ENCODE measurements at regions not wholly inside any gene's neighbourhood (a gene's known extent, or its start where the extent isn't known, plus 50 kb on each side); places are given as distances from the start of the nearest gene placed in this dataset.

DNA sequence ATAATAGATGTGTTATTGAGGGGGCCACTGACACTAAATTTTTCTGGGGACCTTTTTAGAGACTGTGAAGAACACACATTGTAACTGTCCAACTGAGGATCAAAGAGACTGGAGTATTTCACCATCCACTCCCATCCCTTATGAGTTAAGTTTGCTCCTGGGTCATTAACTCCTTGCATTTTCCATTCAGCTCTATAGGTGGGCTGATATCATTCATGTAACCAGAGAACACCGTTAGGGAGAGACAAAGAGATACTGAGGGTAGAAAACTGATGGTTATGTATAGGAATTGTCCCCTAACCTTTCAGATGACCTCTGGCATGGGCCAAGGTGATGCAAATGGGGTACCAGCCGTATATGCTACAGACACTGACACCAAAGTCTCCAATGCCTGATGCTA lies 142.4 kb upstream of the TLR4 start:
- H3K4me1 ChIP-seq: no peaks in the 10 kb centered on the region
- H3K36me3 ChIP-seq: no peaks in the 10 kb centered on the region
- intact Hi-C loops (cut with DNase I): no loop called here
- no peak for TF ChIP-seq CTCF (IDR thresholded peaks at IDR 0.05)
- no peaks in the 10 kb centered on the region for H3K27me3 ChIP-seq
- no peak overlapping the region for H3K27ac ChIP-seq
- no peaks in the 10 kb centered on the region for H3K9me3 ChIP-seq
- H3K4me3 ChIP-seq: no peak overlapping the region
- DNase-seq (ENCODE audit: low spot score in 2 of 2): no peak

- no peak overlapping the region for H3K4me3 ChIP-seq
- no peak for DNase-seq (ENCODE audit: low spot score in 2 of 2)
- no peaks in the 10 kb centered on the region for H3K4me1 ChIP-seq
- peak in 1 of 3 experiments; percentile 19 for TF ChIP-seq CTCF (IDR thresholded peaks at IDR 0.05)
- no peak overlapping the region for H3K27ac ChIP-seq
- no peaks in the 10 kb centered on the region for H3K36me3 ChIP-seq
- no peaks in the 10 kb centered on the region for H3K27me3 ChIP-seq
- no peaks in the 10 kb centered on the region for H3K9me3 ChIP-seq
- intact Hi-C loops (cut with DNase I): no loop called here
These were observed 141.2 kb upstream of the ASTN2 start for GRCh38 chr9:117555964-117556629.

GRCh38 chr9:117552811-117553210 lies 138.0 kb upstream of the ASTN2 start:
- Histone ChIP-seq H3K9me3 (no peaks in the 10 kb centered on the region), H3K27me3 (no peaks in the 10 kb centered on the region), H3K36me3 (no peaks in the 10 kb centered on the region), H3K4me3 (no peak overlapping the region), H3K4me1 (no peaks in the 10 kb centered on the region), H3K27ac (no peak overlapping the region)
- intact Hi-C loops (cut with DNase I): no loop called here
- TF ChIP-seq CTCF (IDR thresholded peaks at IDR 0.05): no peak
- DNase-seq (ENCODE audit: low spot score in 2 of 2): no peak

- Histone ChIP-seq H3K4me1 (no peaks in the 10 kb centered on the region), H3K27me3 (no peaks in the 10 kb centered on the region), H3K4me3 (no peak overlapping the region), H3K27ac (no peak overlapping the region), H3K36me3 (no peaks in the 10 kb centered on the region), H3K9me3 (no peaks in the 10 kb centered on the region)
- no peak for DNase-seq (ENCODE audit: low spot score in 2 of 2)
- TF ChIP-seq CTCF (IDR thresholded peaks at IDR 0.05): no peak
- intact Hi-C loops (cut with DNase I): no loop called here
These were observed 136.3 kb upstream of the ASTN2 start for GRCh38 chr9:117551171-117551570.

GRCh38 chr9:117549444-117549843 lies 134.6 kb upstream of the ASTN2 start:
- TF ChIP-seq CTCF (IDR thresholded peaks at IDR 0.05): no peak
- Histone ChIP-seq H3K27ac (no peak overlapping the region), H3K9me3 (no peaks in the 10 kb centered on the region), H3K27me3 (no peaks in the 10 kb centered on the region), H3K36me3 (no peaks in the 10 kb centered on the region), H3K4me1 (no peaks in the 10 kb centered on the region), H3K4me3 (no peak overlapping the region)
- intact Hi-C loops (cut with DNase I): no loop called here
- DNase-seq (ENCODE audit: low spot score in 2 of 2): no peak

DNA sequence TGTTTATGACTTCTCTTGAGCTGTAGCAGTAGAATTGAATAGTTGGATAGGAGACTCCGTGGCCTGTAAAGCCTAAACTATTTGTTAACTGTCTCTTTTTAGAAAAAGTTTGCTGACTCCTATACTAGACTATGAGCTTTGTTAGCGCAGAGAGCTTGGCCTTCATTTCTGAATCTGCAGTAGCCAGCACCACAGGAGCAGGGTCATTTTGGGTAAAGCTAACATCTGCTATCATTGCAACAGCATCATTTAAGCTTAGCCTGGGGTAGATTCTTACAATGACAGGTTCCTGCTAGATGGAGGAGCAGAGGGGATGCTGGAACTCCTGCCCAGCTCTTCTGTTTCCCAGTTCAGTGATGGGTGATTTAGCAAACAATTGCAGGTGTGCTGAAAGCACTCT lies 133.7 kb upstream of the ASTN2 start:
- Histone ChIP-seq H3K36me3 (no peaks in the 10 kb centered on the region), H3K4me3 (no peak overlapping the region), H3K27ac (no peak overlapping the region), H3K4me1 (no peaks in the 10 kb centered on the region), H3K9me3 (no peaks in the 10 kb centered on the region), H3K27me3 (no peaks in the 10 kb centered on the region)
- no peak for DNase-seq (ENCODE audit: low spot score in 2 of 2)
- TF ChIP-seq CTCF (IDR thresholded peaks at IDR 0.05): no peak
- intact Hi-C loops (cut with DNase I): no loop called here
